ENCODE measurements at regions not wholly inside any gene's neighbourhood (a gene's known extent, or its start where the extent isn't known, plus 50 kb on each side); places are given as distances from the start of the nearest gene placed in this dataset.

- no peak for TF ChIP-seq EP300 (IDR thresholded peaks at IDR 0.05)
- no peak for TF ChIP-seq POLR2A (IDR thresholded peaks at IDR 0.05)
Observed at GRCh38 chr5:125574491-125575044, 828.1 kb upstream of the ZNF608 start.

Data from suprapubic skin (tissue), 2 donors.